ENCODE measurements at regions not wholly inside any gene's neighbourhood (a gene's known extent, or its start where the extent isn't known, plus 50 kb on each side); places are given as distances from the start of the nearest gene placed in this dataset.

GRCh38 chr18:71370671-71371445, 1082.0 kb downstream of the SOCS6 start:
- 0% methylated on average over 7 of the region's 7 CpGs for WGBS (ENCODE audit: low lambda C conversion rate)

GRCh38 chr18:71370095-71370494, 1081.2 kb downstream of the SOCS6 start:
- intact Hi-C loops (cut with micrococcal nuclease; ENCODE audit: unreplicated experiment) (no loop called here), in situ Hi-C loops (cut with HindIII; ENCODE audit: extremely low pct_ligation_motif_present, low pct_unique_long_range_greater_than_20kb) (no loop called here)
- Histone ChIP-seq H3K4me1 (ENCODE audit: insufficient read depth, low read length) (no peaks in the 10 kb centered on the region), H2AFZ (ENCODE audit: low read length) (no peak overlapping the region), H3K27ac (ENCODE audit: extremely low read length, insufficient read depth, low read length) (no peak overlapping the region), H3K27me3 (ENCODE audit: control insufficient read depth in 1 of 2, insufficient read depth in 2 of 2, low read length in 2 of 2) (no peaks in the 10 kb centered on the region), H3K36me3 (replicated peaks in 1 of 2; ENCODE audit: control insufficient read depth in 1 of 2, insufficient read depth in 2 of 2, low read length in 2 of 2) (no peaks in the 10 kb centered on the region), H3K4me2 (ENCODE audit: low read depth, low read length) (no peak overlapping the region), H3K9me3 (ENCODE audit: low read length) (peaks cover 23% of the 10 kb centered on the region), H3K4me3 (replicated peaks in 1 of 3; ENCODE audit: insufficient read depth in 1 of 3, low read depth in 2 of 3, low read length in 3 of 3) (no peak overlapping the region), H3K9ac (ENCODE audit: insufficient read depth, low read depth, low read length) (no peak overlapping the region), H4K20me1 (ENCODE audit: insufficient read depth, low read length) (no peaks in the 10 kb centered on the region), H3K79me2 (ENCODE audit: insufficient read depth, low read length) (no peaks in the 10 kb centered on the region)
- CTCF ChIA-PET (ENCODE audit: low intra/inter-chr PET ratio, low total read pairs), result no interaction called here
- ATAC-seq (no peak), FAIRE-seq (no peak), DNase-seq (ENCODE audit: low spot score) (no peak)
- POLR2A ChIA-PET, result no interaction called here
- WGBS (ENCODE audit: low lambda C conversion rate), result 2% methylated on average over 2 of the region's 2 CpGs
- no TSS peak for BruUV-seq (replicated peaks)
- TF ChIP-seq ZSCAN20 (CRISPR knock-in tag; IDR thresholded peaks at IDR 0.05; ENCODE audit: borderline replicate concordance) (no peak), SRF (IDR thresholded peaks at IDR 0.05; ENCODE audit: low read depth, low read length) (no peak), SP1 (IDR thresholded peaks at IDR 0.05) (no peak), SP1 (CRISPR knock-in tag; IDR thresholded peaks at IDR 0.05) (no peak), MIER3 (CRISPR knock-in tag; IDR thresholded peaks at IDR 0.05; ENCODE audit: borderline replicate concordance) (no peak), POLR2G (IDR thresholded peaks at IDR 0.05; ENCODE audit: low read depth, low read length) (no peak), FLYWCH1 (CRISPR knock-in tag; IDR thresholded peaks at IDR 0.05) (no peak), BHLHE40 (IDR thresholded peaks at IDR 0.05; ENCODE audit: low read length) (no peak), DR1 (CRISPR knock-in tag; IDR thresholded peaks at IDR 0.05) (no peak), ZNF615 (CRISPR knock-in tag; IDR thresholded peaks at IDR 0.05; ENCODE audit: borderline replicate concordance) (no peak), ZNF607 (CRISPR knock-in tag; IDR thresholded peaks at IDR 0.05; ENCODE audit: borderline replicate concordance) (no peak), REXO4 (CRISPR knock-in tag; IDR thresholded peaks at IDR 0.05; ENCODE audit: borderline replicate concordance) (no peak), ZNF678 (CRISPR knock-in tag; IDR thresholded peaks at IDR 0.05) (no peak), RELA (CRISPR knock-in tag; IDR thresholded peaks at IDR 0.05) (no peak), ZC3H4 (CRISPR knock-in tag; IDR thresholded peaks at IDR 0.05; ENCODE audit: borderline replicate concordance) (no peak)
- TF ChIP-seq, protein P1, sequence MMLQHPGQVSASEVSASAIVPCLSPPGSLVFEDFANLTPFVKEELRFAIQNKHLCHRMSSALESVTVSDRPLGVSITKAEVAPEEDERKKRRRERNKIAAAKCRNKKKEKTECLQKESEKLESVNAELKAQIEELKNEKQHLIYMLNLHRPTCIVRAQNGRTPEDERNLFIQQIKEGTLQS (CRISPR knock-in tag; IDR thresholded peaks at IDR 0.05), result no peak
- TF ChIP-seq, protein P2, sequence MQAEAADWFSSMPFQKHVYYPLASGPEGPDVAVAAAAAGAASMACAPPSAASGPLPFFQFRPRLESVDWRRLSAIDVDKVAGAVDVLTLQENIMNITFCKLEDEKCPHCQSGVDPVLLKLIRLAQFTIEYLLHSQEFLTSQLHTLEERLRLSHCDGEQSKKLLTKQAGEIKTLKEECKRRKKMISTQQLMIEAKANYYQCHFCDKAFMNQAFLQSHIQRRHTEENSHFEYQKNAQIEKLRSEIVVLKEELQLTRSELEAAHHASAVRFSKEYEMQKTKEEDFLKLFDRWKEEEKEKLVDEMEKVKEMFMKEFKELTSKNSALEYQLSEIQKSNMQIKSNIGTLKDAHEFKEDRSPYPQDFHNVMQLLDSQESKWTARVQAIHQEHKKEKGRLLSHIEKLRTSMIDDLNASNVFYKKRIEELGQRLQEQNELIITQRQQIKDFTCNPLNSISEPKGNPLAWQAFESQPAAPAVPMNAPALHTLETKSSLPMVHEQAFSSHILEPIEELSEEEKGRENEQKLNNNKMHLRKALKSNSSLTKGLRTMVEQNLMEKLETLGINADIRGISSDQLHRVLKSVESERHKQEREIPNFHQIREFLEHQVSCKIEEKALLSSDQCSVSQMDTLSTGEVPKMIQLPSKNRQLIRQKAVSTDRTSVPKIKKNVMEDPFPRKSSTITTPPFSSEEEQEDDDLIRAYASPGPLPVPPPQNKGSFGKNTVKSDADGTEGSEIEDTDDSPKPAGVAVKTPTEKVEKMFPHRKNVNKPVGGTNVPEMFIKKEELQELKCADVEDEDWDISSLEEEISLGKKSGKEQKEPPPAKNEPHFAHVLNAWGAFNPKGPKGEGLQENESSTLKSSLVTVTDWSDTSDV (CRISPR knock-in tag; IDR thresholded peaks at IDR 0.05), result no peak

More at GRCh38 chr18:71370671-71371445, 1082.0 kb downstream of the SOCS6 start:
- BruUV-seq (replicated peaks), result no TSS peak
- no peak for TF ChIP-seq ZNF12 (CRISPR knock-in tag; IDR thresholded peaks at IDR 0.05)
- ChIA-PET POLR2A (no interaction called here), CTCF (ENCODE audit: low intra/inter-chr PET ratio, low total read pairs) (no interaction called here)
- no peak overlapping the region for H3K4me3 ChIP-seq (replicated peaks in 1 of 3; ENCODE audit: insufficient read depth in 1 of 3, low read depth in 2 of 3, low read length in 3 of 3)
- H2AFZ ChIP-seq (ENCODE audit: low read length), result no peak overlapping the region
- no peaks in the 10 kb centered on the region for H3K36me3 ChIP-seq (replicated peaks in 1 of 2; ENCODE audit: control insufficient read depth in 1 of 2, insufficient read depth in 2 of 2, low read length in 2 of 2)
- in situ Hi-C loops (cut with HindIII; ENCODE audit: extremely low pct_ligation_motif_present, low pct_unique_long_range_greater_than_20kb), result no loop called here
- H3K27me3 ChIP-seq (ENCODE audit: control insufficient read depth in 1 of 2, insufficient read depth in 2 of 2, low read length in 2 of 2), result no peaks in the 10 kb centered on the region
- no peak for ATAC-seq
- H3K9me3 ChIP-seq (ENCODE audit: low read length), result peaks cover 23% of the 10 kb centered on the region
- FAIRE-seq, result no peak
- intact Hi-C loops (cut with micrococcal nuclease; ENCODE audit: unreplicated experiment), result no loop called here
- H3K9ac ChIP-seq (ENCODE audit: insufficient read depth, low read depth, low read length), result no peak overlapping the region
- H3K4me2 ChIP-seq (ENCODE audit: low read depth, low read length), result no peak overlapping the region
- H3K4me1 ChIP-seq (ENCODE audit: insufficient read depth, low read length), result no peaks in the 10 kb centered on the region
- no peak overlapping the region for H3K27ac ChIP-seq (ENCODE audit: extremely low read length, insufficient read depth, low read length)
- no peak for DNase-seq (ENCODE audit: low spot score)
- no peaks in the 10 kb centered on the region for H3K79me2 ChIP-seq (ENCODE audit: insufficient read depth, low read length)
- no peaks in the 10 kb centered on the region for H4K20me1 ChIP-seq (ENCODE audit: insufficient read depth, low read length)

Measured in HepG2 (cell line).